Gastroesophageal sphincter (tissue), 3 donors: ENCODE measurements at regions not wholly inside any gene's neighbourhood (a gene's known extent, or its start where the extent isn't known, plus 50 kb on each side); places are given as distances from the start of the nearest gene placed in this dataset.

Experiments used
- EP300 ChIP-seq: sonication (generic); formaldehyde crosslinking; IDR thresholded peaks from one replicate; pipeline ENCODE4 v1.6.1; 2017; ENCODE audit warnings: antibody characterized with exemption, mild to moderate bottlenecking
- POLR2A ChIP-seq, 2 donors: fragments of 450-650 bp; IDR thresholded peaks; one replicate each; pipeline ENCODE4 v1.6.1; 2017; ENCODE audit warnings: antibody characterized with exemption in 2 of 2, mild to moderate bottlenecking in 2 of 2, moderate library complexity in 1 of 2
- POLR2AphosphoS5 ChIP-seq: sonication (generic); formaldehyde crosslinking; IDR thresholded peaks from one replicate; pipeline ENCODE4 v1.6.1; 2017; ENCODE audit warnings: antibody characterized with exemption
- TF ChIP-seq, protein P1 (sequence below), 4 experiments: fragments of 200-600 bp in 2 of 4; fragments of 450-650 bp in 2 of 4; sonication (generic) in 1 of 4; IDR thresholded peaks; one replicate each; pipeline ENCODE4 v1.5.1; 2017 to 2019; ENCODE audit warnings: antibody characterized with exemption in 4 of 4, mild to moderate bottlenecking in 2 of 4, moderate library complexity in 2 of 4

DNA sequence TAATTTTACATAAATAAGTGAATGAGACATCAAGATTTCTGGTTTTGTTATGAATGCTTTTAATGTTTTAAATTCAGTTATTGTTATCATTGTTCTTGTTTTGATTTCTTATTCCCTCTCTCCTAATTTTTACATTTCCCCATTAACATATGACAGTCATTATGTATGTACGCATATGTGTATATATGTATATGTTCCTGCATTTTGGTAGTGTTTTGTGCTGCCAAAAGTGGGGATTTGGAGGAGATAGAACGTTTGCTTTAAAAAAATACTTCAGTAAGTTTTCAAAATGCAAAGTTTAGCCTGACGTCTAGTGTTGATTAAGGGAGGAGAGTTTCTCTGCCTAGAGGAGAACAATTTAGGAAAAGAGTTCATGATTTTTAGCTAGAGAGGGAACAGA is 385.2 kb downstream of the EPHA4 start:
- TF ChIP-seq POLR2AphosphoS5 (no peak), POLR2A (IDR thresholded peaks at IDR 0.05) (no peak), EP300 (no peak)
- TF ChIP-seq, protein P1, sequence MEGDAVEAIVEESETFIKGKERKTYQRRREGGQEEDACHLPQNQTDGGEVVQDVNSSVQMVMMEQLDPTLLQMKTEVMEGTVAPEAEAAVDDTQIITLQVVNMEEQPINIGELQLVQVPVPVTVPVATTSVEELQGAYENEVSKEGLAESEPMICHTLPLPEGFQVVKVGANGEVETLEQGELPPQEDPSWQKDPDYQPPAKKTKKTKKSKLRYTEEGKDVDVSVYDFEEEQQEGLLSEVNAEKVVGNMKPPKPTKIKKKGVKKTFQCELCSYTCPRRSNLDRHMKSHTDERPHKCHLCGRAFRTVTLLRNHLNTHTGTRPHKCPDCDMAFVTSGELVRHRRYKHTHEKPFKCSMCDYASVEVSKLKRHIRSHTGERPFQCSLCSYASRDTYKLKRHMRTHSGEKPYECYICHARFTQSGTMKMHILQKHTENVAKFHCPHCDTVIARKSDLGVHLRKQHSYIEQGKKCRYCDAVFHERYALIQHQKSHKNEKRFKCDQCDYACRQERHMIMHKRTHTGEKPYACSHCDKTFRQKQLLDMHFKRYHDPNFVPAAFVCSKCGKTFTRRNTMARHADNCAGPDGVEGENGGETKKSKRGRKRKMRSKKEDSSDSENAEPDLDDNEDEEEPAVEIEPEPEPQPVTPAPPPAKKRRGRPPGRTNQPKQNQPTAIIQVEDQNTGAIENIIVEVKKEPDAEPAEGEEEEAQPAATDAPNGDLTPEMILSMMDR (IDR thresholded peaks at IDR 0.05) = no peak
